Fibroblast of skin of scalp (primary cell): ENCODE measurements at regions not wholly inside any gene's neighbourhood (a gene's known extent, or its start where the extent isn't known, plus 50 kb on each side); places are given as distances from the start of the nearest gene placed in this dataset.
"Not testable (repeated sequence)": the region's sequence is repeated elsewhere in the genome, so short reads cannot be mapped to it uniquely, and the experiment has no call there.

Experiments used
- DNase-seq: peaks from one replicate; pipeline ENCODE4 v3.0.0-alpha.2; 2013

GRCh38 chr2:168300460-168300859 is 53.1 kb upstream of the STK39 start:
- DNase-seq, result no peak

DNA sequence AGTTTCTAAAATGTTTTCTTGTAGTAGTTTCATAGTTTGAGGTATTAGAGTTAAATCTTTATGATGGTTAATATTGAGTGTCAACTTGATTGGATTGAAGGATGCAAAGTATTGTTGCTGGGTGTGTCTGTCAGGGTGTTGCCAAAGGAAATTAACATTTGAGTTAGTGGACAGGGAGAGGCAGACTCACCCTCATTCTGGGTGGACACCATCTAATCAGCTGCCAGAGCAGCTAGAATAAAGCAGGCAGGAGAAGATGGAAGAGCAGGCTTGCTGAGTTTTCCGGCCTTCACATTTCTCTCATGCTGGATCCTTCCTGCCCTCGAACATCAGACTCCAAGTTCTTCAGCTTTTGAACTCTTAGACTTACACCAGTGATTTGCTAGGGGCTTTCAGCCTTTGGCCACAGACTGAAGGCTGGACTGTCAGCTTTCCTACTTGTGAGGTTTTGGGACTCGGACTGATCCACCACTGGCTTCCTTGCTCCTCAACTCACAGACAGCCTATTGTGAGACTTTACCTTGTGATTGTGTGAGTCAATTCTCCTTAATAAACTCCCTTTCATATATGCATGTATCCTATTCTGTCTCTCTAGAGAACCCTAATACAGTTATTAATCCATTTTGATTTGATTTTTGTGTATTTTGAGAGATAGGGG is 56.8 kb upstream of the STK39 start:
- no peak for DNase-seq

DNA sequence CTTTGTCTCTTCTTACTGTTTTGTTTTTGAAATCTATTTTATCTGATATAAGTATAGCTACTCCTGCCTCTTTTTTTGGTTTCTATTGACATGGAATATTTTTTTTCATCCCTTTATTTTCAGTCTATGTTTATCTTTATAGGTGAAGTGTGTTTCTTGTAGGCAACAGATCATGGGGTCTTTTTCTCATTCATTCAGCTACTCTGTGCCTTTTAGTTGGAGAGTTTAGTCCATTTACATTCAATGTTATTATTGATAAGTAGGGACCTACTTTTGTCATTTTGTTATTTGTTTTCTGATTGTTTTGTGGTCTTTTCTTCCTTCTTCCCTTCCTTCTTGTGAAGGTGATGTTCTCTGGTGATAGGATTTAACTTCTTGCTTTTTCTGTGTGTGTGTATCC is 60.0 kb upstream of the STK39 start:
- no peak for DNase-seq

- no peak for DNase-seq
Observed at GRCh38 chr2:168310580-168310979, 63.2 kb upstream of the STK39 start.

DNA sequence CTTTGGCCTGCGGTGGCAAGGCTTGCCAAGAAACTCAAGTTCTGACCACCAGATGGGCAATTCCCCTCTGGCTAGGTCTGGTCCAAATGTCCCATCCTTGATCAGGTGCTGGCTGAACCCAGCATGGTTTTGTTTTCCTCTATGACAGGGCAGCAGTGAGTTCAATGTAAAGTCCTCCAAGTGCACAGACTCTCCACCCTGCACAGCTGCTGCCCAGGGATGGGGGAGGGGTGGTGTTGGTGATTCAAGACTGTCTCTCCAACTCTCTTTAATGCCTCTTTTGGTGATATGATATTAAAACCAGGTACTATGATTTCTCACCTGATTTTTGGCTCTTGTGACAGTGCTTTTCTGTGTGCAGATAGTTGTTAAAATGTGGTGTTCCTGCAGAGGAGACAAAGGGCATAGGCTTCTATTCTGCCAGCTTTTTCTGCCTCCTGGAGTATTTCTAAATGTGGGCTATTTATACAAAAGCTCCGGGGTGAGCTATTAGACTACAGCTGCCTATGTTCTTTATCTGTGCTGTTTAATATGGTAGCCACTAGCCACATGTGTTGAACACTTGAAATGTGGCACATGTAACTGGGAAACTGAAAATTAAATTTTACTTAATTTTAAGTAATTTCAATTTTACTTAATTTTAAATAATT is 64.0 kb upstream of the STK39 start:
- no peak for DNase-seq

DNA sequence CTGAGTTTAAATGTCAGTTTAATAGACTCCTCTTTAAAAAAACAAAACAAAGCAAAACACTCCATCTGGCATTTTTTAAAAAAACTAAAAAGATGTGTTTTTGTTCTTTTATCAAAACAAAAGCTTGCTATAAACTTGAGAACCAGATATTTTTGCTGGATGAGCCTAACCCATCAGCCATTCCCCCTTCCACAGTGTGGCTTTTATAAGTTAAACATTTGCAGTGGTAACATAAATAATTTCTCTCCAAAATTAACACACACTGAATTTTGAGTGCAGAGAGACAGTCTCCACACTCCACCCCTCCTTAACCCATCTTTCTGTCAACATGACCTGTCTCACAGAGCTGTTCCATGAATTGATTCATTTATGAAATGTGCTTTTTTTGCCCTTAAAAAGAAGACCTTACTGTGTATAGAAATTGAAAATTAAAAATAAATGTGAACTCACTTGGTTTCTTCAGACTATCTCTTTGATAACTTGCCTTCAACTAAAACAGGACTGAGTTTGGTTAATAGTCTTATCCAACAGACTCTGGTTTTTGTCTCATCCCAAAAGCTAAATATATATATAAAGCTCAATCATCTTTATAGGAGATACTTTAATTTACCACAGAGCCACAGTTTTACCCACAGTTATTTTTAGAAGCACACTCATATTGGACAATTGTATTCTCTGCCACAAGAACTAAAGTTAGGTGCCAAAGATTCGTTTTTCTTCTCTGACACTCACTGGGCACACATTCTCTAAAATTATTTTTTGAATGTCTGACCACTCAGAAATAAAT is 64.8 kb upstream of the STK39 start:
- DNase-seq, result no peak

DNA sequence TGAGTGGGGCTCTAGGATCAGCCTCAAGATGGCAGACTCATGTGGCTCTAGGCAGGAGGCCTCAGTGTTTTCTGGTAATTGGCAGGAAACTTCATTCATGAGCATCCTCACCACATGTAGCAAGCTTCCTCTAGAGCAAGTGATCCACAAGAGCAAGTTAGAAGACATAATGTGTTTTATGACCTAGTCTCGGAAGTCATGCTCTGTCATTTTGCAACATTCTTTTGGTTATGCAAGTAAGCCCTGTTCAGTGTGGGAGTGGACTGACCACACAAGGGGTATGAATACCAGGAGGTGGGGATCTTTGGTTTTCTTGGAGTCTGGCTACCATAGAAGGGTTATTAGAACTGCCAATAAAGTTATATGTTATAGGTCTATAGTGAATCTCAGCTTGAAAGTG is 66.8 kb upstream of the STK39 start:
- DNase-seq, result no peak

- no peak for DNase-seq
Observed at GRCh38 chr2:168315331-168316072, 68.1 kb upstream of the STK39 start.

DNA sequence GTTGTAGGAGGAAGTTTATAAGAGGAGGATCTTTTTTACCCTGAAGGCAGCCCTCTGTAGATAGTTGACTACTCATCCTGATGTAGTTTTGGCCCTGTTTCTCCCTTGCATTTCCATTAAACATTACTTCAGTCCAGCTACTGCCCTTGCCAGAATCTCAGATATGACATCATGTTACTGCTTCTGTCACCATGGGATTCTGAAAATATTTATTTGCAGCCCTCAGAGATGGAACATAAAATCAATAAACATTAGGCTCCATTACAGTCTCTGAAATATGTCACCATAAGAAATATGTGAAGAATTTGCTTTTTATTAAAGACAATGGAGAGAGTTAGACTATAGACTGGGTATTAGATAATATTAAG is 68.7 kb upstream of the STK39 start:
- peak; percentile 35 for DNase-seq

DNA sequence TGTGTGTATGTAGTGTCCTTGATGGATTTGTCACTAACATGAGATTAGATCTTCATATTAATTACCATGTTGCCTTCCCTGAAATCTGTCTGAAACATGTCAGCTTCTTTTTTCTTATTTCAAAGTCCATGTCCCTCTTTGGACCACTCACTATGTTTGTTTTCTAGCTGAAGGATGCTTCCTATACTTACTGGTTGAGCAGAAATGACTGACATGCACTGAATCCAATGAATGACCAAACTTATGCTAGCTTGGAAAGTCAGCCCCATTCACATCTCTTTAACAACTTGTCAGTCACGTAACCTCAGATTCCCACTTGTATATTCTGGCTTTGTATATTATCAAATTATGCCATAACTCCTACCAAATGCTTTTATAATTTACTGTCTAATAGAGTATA is 69.9 kb upstream of the STK39 start:
- DNase-seq, result no peak

- DNase-seq, result no peak
Observed at GRCh38 chr2:168320267-168320666, 72.9 kb upstream of the STK39 start.

DNA sequence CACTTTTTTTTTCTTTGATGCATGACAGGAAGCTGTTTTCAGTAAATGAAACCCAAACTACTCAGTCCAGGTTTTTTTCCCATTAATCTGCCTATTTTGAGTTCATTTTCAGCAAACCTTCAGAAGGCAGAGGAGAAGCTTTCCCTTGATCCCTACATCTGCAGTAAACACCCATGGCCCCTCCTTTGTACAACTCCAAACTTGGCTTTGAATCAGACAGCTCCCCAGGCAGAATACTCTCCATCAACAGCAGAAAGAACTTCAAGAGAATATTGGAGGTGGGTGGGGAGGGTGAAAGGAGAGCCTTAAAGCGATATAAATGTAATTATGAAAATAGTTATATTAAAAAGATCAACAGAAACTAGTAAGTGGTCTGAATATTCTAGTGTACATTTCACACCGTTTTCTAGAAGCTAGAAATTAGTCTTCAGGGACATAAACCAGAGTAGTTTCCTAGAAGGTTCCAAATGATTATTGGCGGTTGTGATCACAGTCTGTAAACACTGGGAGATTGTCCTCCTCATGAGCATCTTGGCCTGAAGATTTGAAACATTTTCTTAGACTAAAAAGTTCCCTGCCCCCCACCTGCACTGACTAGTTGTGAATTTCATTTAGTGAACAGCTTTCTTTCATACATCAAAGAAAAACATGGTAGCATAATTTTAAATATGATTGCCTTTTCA is 75.1 kb upstream of the STK39 start:
- DNase-seq, result no peak

GRCh38 chr2:168323529-168324021 is 76.2 kb upstream of the STK39 start:
- DNase-seq, result no peak

DNA sequence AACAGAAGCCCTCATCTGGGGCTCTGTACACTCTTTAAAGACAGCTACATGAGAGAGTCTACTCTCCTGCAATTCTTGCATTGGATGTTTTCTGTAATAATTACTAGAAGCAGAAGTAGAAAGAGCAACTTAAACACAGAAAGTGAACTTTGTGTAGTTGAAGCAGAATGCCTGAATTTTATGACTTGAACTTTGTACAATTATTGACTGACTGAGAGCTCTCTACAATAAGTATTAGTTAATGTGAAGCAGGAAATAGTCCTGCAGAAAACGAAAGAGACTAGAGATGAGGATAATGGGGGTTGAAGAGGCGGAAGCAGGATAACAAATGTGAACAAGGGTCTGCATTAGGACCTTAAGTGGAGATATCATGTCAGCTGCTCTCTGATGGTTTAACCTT is 79.2 kb upstream of the STK39 start:
- DNase-seq, result no peak

DNA sequence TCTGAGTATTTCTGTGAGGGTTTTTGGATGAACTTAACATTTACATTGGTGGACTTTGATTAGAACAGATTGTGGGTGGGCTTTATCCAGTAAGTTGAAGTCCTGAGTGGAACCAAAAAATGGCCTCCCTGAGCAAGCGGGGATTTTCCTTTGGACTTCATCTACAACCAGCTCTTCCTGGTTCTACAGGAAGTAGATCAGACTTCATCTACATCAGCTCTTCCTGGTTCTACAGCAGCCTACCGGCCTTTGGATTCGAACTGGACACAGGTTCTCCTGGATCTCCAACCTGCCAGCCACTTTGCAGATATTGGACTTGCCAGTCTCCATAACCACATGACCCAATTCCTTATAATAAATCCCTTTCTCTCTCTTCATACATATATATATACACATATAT is 79.9 kb upstream of the STK39 start:
- no peak for DNase-seq

DNA sequence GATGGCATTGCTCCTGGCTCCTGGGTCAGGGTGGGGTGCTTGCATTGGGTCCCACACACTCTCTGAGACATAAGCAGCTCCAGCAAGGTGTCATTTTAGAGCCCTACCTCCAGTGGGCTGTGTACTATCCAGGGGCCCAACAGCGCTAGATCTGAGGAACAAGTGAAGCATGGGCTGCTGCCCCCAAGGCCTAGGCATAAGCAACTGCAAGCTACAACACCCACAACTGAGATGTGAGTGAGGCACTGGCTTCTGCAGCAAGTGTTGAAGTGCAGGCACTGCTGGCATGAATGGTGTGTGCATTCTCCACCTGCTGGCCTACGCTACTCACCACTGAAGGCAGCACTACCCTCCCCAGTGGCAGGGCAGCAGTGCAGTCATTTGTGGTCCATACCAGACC is 81.0 kb upstream of the STK39 start:
- no peak for DNase-seq

DNA sequence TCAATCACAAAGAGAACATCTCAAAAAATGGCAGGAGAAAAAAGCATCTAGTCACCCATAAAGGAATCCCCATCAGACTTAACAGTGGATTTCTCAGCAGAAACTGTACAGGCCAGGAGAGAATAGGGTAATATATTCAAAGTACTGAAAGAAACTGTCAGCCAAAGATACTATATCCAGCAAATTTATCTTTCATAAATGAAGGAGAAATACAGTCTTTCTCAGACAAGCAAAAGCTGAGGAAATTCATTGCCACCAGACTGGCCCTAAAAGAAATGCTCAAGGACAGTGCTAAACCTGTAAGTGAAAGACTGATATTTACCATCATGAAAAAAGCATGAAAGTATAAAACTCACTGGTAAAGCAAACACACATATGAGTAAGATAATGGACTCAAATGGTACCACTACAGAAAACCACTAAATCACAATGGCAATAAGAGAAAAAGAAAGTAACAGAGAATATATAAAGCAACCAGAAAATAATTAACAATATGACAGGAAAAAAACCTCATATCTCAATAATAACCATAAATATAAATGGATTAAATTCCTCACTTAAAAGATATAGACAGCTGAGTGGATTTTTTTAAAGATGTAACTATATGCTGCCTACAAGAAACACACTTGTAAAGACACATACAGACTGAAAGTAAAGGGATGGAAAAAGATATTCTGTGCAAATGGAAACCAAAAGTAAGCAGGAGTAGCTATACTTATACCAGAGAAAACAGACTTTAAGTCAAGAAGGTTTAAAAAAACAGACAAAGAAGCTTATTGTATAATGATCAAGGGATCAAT is 83.4 kb upstream of the STK39 start:
- no peak for DNase-seq

GRCh38 chr2:168335254-168335653 is 87.9 kb upstream of the STK39 start:
- DNase-seq, result not testable (repeated sequence)

DNA sequence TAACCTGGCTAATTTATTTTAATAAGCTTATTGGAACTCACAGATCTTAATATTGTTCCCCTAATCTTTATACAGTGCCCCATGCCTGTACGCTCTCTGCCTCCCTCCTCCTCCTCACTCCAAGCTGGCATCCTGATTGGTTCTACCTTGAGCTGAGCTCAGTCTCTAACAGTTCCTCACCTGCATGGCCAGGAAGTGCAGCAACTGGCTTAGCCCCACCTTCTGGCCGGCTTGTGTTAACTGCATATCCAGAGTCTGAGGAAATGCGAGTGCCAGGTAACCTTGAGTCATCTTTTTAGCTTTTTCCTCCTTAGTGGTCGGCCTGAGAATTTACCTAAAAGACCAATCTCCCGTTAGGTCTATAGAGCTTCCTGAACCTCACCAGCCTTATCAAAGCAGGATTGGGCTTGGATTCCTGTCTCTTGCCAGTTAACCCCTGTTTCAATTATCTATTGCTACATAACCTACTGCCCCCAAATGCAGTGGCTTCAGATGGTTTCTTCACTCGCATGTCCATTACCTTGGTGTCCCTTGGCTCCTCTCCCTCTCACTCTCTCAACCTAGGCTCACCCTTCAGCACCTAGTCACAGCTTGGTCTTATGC is 89.5 kb upstream of the STK39 start:
- no peak for DNase-seq

GRCh38 chr2:168338292-168338691 is 90.9 kb upstream of the STK39 start:
- DNase-seq, result no peak

DNA sequence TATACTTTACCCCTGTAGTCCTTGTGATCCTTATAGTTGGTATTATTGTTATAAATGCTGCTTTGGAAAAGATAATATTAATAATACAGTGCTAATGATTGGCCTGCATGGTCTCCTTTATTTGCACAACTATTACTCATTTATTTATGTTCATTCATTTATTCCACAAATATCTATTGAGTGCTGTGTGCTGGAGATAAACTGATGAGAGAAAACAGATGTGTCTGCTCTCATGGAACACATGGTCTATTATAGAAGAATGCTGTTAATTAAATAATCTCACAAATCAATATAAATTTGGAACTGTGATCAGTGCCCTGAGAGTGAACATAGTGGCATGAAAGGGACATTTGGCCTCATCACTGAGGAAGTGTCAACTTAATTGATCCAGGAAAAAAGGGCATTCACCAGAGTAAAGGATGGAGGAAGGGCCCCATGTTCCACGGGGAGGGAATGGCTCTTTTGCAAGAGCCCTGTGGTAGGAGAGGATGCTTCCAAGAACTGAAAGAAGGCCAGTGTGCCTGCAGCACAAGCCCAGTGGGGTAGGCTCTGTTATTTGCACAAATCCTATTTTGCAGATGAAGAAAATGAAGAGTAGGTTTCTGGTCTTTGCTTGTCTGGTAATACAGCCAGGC is 91.5 kb upstream of the STK39 start:
- no peak for DNase-seq
